ENCODE measurements at regions not wholly inside any gene's neighbourhood (a gene's known extent, or its start where the extent isn't known, plus 50 kb on each side); places are given as distances from the start of the nearest gene placed in this dataset.

DNA sequence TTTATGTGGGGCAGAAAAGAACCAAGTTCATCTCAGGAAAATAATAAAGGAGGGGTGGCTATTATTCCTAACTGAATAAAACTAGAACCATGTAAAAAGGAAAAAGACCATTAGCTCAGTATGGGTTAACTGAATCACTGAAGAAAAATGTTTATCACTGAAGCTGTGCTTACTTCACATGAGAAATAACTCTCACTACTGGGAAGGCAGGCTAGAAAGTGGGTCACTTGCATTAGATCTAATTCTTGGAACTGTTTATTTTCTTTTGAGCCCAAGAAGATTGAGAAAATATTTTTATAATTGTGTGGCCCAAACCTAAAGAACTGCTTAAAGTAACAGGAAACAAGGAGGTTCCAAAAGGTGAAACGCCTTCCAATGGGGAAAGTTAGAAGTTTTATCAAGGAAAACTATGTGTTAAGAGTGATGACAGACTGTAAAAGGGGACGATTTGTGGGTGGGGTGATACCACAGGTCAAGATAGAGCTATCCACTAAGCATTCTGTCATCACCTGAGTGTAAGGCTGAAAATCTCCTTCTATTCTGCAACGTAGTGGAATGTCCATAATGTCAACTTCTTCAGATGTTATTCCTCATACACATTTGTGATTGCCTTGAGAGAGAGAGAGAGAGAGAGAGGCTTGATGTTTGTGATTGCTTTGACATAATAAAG is 1083.5 kb downstream of the PCDH7 start:
- TF ChIP-seq, protein P1, sequence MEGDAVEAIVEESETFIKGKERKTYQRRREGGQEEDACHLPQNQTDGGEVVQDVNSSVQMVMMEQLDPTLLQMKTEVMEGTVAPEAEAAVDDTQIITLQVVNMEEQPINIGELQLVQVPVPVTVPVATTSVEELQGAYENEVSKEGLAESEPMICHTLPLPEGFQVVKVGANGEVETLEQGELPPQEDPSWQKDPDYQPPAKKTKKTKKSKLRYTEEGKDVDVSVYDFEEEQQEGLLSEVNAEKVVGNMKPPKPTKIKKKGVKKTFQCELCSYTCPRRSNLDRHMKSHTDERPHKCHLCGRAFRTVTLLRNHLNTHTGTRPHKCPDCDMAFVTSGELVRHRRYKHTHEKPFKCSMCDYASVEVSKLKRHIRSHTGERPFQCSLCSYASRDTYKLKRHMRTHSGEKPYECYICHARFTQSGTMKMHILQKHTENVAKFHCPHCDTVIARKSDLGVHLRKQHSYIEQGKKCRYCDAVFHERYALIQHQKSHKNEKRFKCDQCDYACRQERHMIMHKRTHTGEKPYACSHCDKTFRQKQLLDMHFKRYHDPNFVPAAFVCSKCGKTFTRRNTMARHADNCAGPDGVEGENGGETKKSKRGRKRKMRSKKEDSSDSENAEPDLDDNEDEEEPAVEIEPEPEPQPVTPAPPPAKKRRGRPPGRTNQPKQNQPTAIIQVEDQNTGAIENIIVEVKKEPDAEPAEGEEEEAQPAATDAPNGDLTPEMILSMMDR (IDR thresholded peaks at IDR 0.05): no peak
- TF ChIP-seq EZH2phosphoT487 (IDR thresholded peaks at IDR 0.05): no peak

Measured in neural progenitor cell (in vitro differentiated cells).